ENCODE measurements at regions not wholly inside any gene's neighbourhood (a gene's known extent, or its start where the extent isn't known, plus 50 kb on each side); places are given as distances from the start of the nearest gene placed in this dataset.

- H4K20me1 ChIP-seq (ENCODE audit: insufficient read depth, low read length) = no peaks in the 10 kb centered on the region
- H3K27me3 ChIP-seq (ENCODE audit: insufficient read depth, low read length) = no peaks in the 10 kb centered on the region
- no peak overlapping the region for H3K27ac ChIP-seq (ENCODE audit: low read depth, low read length, poor library complexity, severe bottlenecking)
- H3K9ac ChIP-seq (ENCODE audit: low read length) = no peak overlapping the region
- H3F3A ChIP-seq (ENCODE audit: insufficient read depth, low read length) = no peaks in the 10 kb centered on the region
- H3K9me3 ChIP-seq (ENCODE audit: low read length) = no peaks in the 10 kb centered on the region
- no peak overlapping the region for H3K4me2 ChIP-seq (ENCODE audit: low read length)
- no peak overlapping the region for H3K4me3 ChIP-seq (ENCODE audit: low read depth, low read length, poor library complexity, severe bottlenecking)
- no peaks in the 10 kb centered on the region for H3K9me2 ChIP-seq (ENCODE audit: low read depth, low read length)
- H3K4me1 ChIP-seq (ENCODE audit: insufficient read depth, low read length, severe bottlenecking) = no peaks in the 10 kb centered on the region
- TF ChIP-seq EZH2 (IDR thresholded peaks at IDR 0.05; ENCODE audit: borderline replicate concordance, low read length) = no peak
- TF ChIP-seq, protein P1, sequence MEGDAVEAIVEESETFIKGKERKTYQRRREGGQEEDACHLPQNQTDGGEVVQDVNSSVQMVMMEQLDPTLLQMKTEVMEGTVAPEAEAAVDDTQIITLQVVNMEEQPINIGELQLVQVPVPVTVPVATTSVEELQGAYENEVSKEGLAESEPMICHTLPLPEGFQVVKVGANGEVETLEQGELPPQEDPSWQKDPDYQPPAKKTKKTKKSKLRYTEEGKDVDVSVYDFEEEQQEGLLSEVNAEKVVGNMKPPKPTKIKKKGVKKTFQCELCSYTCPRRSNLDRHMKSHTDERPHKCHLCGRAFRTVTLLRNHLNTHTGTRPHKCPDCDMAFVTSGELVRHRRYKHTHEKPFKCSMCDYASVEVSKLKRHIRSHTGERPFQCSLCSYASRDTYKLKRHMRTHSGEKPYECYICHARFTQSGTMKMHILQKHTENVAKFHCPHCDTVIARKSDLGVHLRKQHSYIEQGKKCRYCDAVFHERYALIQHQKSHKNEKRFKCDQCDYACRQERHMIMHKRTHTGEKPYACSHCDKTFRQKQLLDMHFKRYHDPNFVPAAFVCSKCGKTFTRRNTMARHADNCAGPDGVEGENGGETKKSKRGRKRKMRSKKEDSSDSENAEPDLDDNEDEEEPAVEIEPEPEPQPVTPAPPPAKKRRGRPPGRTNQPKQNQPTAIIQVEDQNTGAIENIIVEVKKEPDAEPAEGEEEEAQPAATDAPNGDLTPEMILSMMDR (IDR thresholded peaks at IDR 0.05; ENCODE audit: low read length) = no peak
- H3K36me3 ChIP-seq (ENCODE audit: insufficient read depth, low read length) = no peaks in the 10 kb centered on the region
- no peaks in the 10 kb centered on the region for H3K79me2 ChIP-seq (ENCODE audit: insufficient read depth, low read length)
- H2AFZ ChIP-seq (ENCODE audit: low read length) = no peak overlapping the region
These were observed 491.7 kb downstream of the DHX35 start for GRCh38 chr20:39453890-39454289.

- H3K9me3 ChIP-seq (ENCODE audit: low read length) = no peaks in the 10 kb centered on the region
- H3K4me2 ChIP-seq (ENCODE audit: low read length) = no peak overlapping the region
- H4K20me1 ChIP-seq (ENCODE audit: insufficient read depth, low read length) = no peaks in the 10 kb centered on the region
- H3K27me3 ChIP-seq (ENCODE audit: insufficient read depth, low read length) = no peaks in the 10 kb centered on the region
- no peak overlapping the region for H3K9ac ChIP-seq (ENCODE audit: low read length)
- TF ChIP-seq, protein P1 (IDR thresholded peaks at IDR 0.05; ENCODE audit: low read length) = no peak
- no peak for TF ChIP-seq EZH2 (IDR thresholded peaks at IDR 0.05; ENCODE audit: borderline replicate concordance, low read length)
- no peaks in the 10 kb centered on the region for H3F3A ChIP-seq (ENCODE audit: insufficient read depth, low read length)
- H3K4me1 ChIP-seq (ENCODE audit: insufficient read depth, low read length, severe bottlenecking) = no peaks in the 10 kb centered on the region
- no peak overlapping the region for H3K27ac ChIP-seq (ENCODE audit: low read depth, low read length, poor library complexity, severe bottlenecking)
- no peaks in the 10 kb centered on the region for H3K9me2 ChIP-seq (ENCODE audit: low read depth, low read length)
- H3K79me2 ChIP-seq (ENCODE audit: insufficient read depth, low read length) = no peaks in the 10 kb centered on the region
- no peak overlapping the region for H3K4me3 ChIP-seq (ENCODE audit: low read depth, low read length, poor library complexity, severe bottlenecking)
- no peak overlapping the region for H2AFZ ChIP-seq (ENCODE audit: low read length)
- H3K36me3 ChIP-seq (ENCODE audit: insufficient read depth, low read length) = no peaks in the 10 kb centered on the region
These were observed 490.6 kb downstream of the DHX35 start for GRCh38 chr20:39452583-39453340.

DNA sequence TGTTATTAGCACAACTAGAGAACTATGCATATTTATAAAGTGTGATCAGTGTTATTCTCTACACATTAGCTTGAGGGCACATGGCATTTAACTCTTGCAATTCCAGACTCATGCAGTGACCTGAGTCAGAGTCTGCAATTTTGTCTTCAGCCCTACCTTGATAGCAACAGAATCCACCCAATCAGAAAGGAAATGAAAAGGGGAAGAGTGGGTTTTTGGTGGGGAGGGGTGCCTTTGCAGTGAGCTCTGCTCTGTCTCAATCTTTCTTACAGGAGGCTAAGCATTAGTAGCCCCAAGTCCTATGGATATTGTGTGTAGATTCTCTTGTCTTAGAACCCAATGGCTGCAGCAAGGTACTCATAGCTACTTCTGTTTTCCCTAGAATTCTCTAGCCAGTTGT is 489.2 kb downstream of the DHX35 start:
- Histone ChIP-seq H4K20me1 (ENCODE audit: insufficient read depth, low read length) (no peaks in the 10 kb centered on the region), H3K4me3 (ENCODE audit: low read depth, low read length, poor library complexity, severe bottlenecking) (no peak overlapping the region), H3F3A (ENCODE audit: insufficient read depth, low read length) (no peaks in the 10 kb centered on the region), H3K9me2 (ENCODE audit: low read depth, low read length) (no peaks in the 10 kb centered on the region), H3K36me3 (ENCODE audit: insufficient read depth, low read length) (no peaks in the 10 kb centered on the region), H3K9ac (ENCODE audit: low read length) (no peak overlapping the region), H3K4me1 (ENCODE audit: insufficient read depth, low read length, severe bottlenecking) (no peaks in the 10 kb centered on the region), H3K27me3 (ENCODE audit: insufficient read depth, low read length) (no peaks in the 10 kb centered on the region), H3K79me2 (ENCODE audit: insufficient read depth, low read length) (no peaks in the 10 kb centered on the region), H3K9me3 (ENCODE audit: low read length) (no peaks in the 10 kb centered on the region), H3K4me2 (ENCODE audit: low read length) (no peak overlapping the region), H2AFZ (ENCODE audit: low read length) (no peak overlapping the region), H3K27ac (ENCODE audit: low read depth, low read length, poor library complexity, severe bottlenecking) (no peak overlapping the region)
- TF ChIP-seq, protein P1 (IDR thresholded peaks at IDR 0.05; ENCODE audit: low read length) = no peak
- no peak for TF ChIP-seq EZH2 (IDR thresholded peaks at IDR 0.05; ENCODE audit: borderline replicate concordance, low read length)
